OCI-LY3 (cell line): ENCODE measurements at regions not wholly inside any gene's neighbourhood (a gene's known extent, or its start where the extent isn't known, plus 50 kb on each side); places are given as distances from the start of the nearest gene placed in this dataset.

Source experiments
- H2AFZ ChIP-seq: fragments of 200-600, 300-600 bp; shearing (Covaris generic); 2 replicates; pipeline ENCODE4 v1.6.0; 2014; ENCODE audit warnings: antibody characterized with exemption, low read depth, low read length
- H3K27ac ChIP-seq: fragments of 200-600, 300-600 bp; sonication (generic); 2 replicates; pipeline ENCODE4 v1.5.1; 2014; ENCODE audit warnings: mild to moderate bottlenecking, low read length, moderate library complexity, mixed read lengths
- H3K27me3 ChIP-seq: fragments of 200-600, 300-600 bp; sonication (generic); 2 replicates; pipeline ENCODE4 v1.6.1; 2014; ENCODE audit warnings: low read depth, low read length, mixed read lengths
- H3K36me3 ChIP-seq: fragments of 200-600, 300-600 bp; sonication (generic); replicated peaks from 2 replicates; pipeline ENCODE3; 2014; ENCODE audit warnings: low read depth, low read length, mixed read lengths
- H3K4me1 ChIP-seq: fragments of 300-600, 200-600 bp; sonication (generic); 2 replicates; pipeline ENCODE4 v1.6.1; 2014; ENCODE audit warnings: low read length, mixed read lengths
- H3K4me2 ChIP-seq: fragments of 200-600, 300-600 bp; sonication (generic); 2 replicates; pipeline ENCODE4 v1.6.1; 2014; ENCODE audit warnings: low read length, mixed read lengths
- H3K4me3 ChIP-seq: fragments of 300-600, 200-600 bp; sonication (generic); 2 replicates; pipeline ENCODE4 v1.5.1; 2014; ENCODE audit warnings: antibody characterized with exemption, mild to moderate bottlenecking, low read length, moderate library complexity
- H3K79me2 ChIP-seq: fragments of 300-600, 200-600 bp; shearing (Covaris generic); 2 replicates; pipeline ENCODE4 v1.6.1; 2014; ENCODE audit warnings: mild to moderate bottlenecking, low read length, mixed read lengths
- H3K9ac ChIP-seq: fragments of 300-600, 200-600 bp; shearing (Covaris generic); 2 replicates; pipeline ENCODE4 v1.6.0; 2014; ENCODE audit warnings: mild to moderate bottlenecking, low read length, moderate library complexity
- H3K9me3 ChIP-seq: fragments of 200-600, 300-600 bp; shearing (Covaris generic); 2 replicates; pipeline ENCODE4 v1.6.1; 2014; ENCODE audit warnings: low read length, mixed read lengths; ENCODE audit not compliant: insufficient read depth
- H4K20me1 ChIP-seq: fragments of 200-600, 300-600 bp; sonication (generic); 2 replicates; pipeline ENCODE4 v1.6.1; 2016; ENCODE audit warnings: low read length, mixed read lengths; ENCODE audit not compliant: insufficient read depth
- CTCF ChIP-seq: fragments of 200-600, 300-600 bp; sonication (generic); IDR thresholded peaks from 2 replicates; pipeline ENCODE4 v1.5.1; 2014; ENCODE audit warnings: antibody characterized with exemption, low read length, low read depth
- EZH2phosphoT487 ChIP-seq: fragments of 200-600 bp; shearing (Covaris generic); IDR thresholded peaks from 2 replicates; pipeline ENCODE4 v1.6.1; 2018; ENCODE audit warnings: antibody characterized with exemption, mixed run types, low read depth

GRCh38 chrX:63503541-63503940, 152.4 kb upstream of the SPIN4 start:
- no peaks in the 10 kb centered on the region for H3K79me2 ChIP-seq
- no peak for TF ChIP-seq EZH2phosphoT487
- no peak for TF ChIP-seq CTCF
- H3K9me3 ChIP-seq = no peaks in the 10 kb centered on the region
- H3K4me2 ChIP-seq = no peak overlapping the region
- no peak overlapping the region for H3K9ac ChIP-seq
- H3K36me3 ChIP-seq = no peaks in the 10 kb centered on the region
- no peak overlapping the region for H3K27ac ChIP-seq
- H3K4me3 ChIP-seq = no peak overlapping the region
- no peaks in the 10 kb centered on the region for H4K20me1 ChIP-seq
- no peak overlapping the region for H2AFZ ChIP-seq
- H3K4me1 ChIP-seq = no peaks in the 10 kb centered on the region
- no peaks in the 10 kb centered on the region for H3K27me3 ChIP-seq

- H3K9ac ChIP-seq = no peak overlapping the region
- no peak overlapping the region for H3K4me3 ChIP-seq
- no peaks in the 10 kb centered on the region for H4K20me1 ChIP-seq
- H3K79me2 ChIP-seq = no peaks in the 10 kb centered on the region
- H3K36me3 ChIP-seq = no peaks in the 10 kb centered on the region
- H3K9me3 ChIP-seq = no peaks in the 10 kb centered on the region
- no peaks in the 10 kb centered on the region for H3K27me3 ChIP-seq
- no peak for TF ChIP-seq CTCF
- TF ChIP-seq EZH2phosphoT487 = no peak
- no peaks in the 10 kb centered on the region for H3K4me1 ChIP-seq
- no peak overlapping the region for H3K27ac ChIP-seq
- H3K4me2 ChIP-seq = no peak overlapping the region
- H2AFZ ChIP-seq = no peak overlapping the region
Observed at GRCh38 chrX:63488546-63489373, 137.6 kb upstream of the SPIN4 start.

GRCh38 chrX:63475200-63475599, 124.1 kb upstream of the SPIN4 start:
- Histone ChIP-seq H3K36me3 (no peaks in the 10 kb centered on the region), H2AFZ (no peak overlapping the region), H3K79me2 (no peaks in the 10 kb centered on the region), H3K4me1 (no peaks in the 10 kb centered on the region), H3K27ac (no peak overlapping the region), H3K27me3 (no peaks in the 10 kb centered on the region), H3K4me3 (no peak overlapping the region), H3K9ac (no peak overlapping the region), H3K9me3 (no peaks in the 10 kb centered on the region), H4K20me1 (no peaks in the 10 kb centered on the region), H3K4me2 (no peak overlapping the region)
- TF ChIP-seq EZH2phosphoT487 = no peak
- no peak for TF ChIP-seq CTCF

GRCh38 chrX:63471004-63471403, 119.9 kb upstream of the SPIN4 start:
- no peak overlapping the region for H2AFZ ChIP-seq
- H3K9ac ChIP-seq = no peak overlapping the region
- no peak overlapping the region for H3K4me2 ChIP-seq
- H3K27ac ChIP-seq = no peak overlapping the region
- no peaks in the 10 kb centered on the region for H3K27me3 ChIP-seq
- no peaks in the 10 kb centered on the region for H3K36me3 ChIP-seq
- no peak overlapping the region for H3K4me3 ChIP-seq
- no peaks in the 10 kb centered on the region for H3K4me1 ChIP-seq
- no peak for TF ChIP-seq CTCF
- no peak for TF ChIP-seq EZH2phosphoT487
- no peaks in the 10 kb centered on the region for H3K9me3 ChIP-seq
- no peaks in the 10 kb centered on the region for H4K20me1 ChIP-seq
- H3K79me2 ChIP-seq = no peaks in the 10 kb centered on the region
